ENCODE measurements at regions not wholly inside any gene's neighbourhood (a gene's known extent, or its start where the extent isn't known, plus 50 kb on each side); places are given as distances from the start of the nearest gene placed in this dataset.

DNA sequence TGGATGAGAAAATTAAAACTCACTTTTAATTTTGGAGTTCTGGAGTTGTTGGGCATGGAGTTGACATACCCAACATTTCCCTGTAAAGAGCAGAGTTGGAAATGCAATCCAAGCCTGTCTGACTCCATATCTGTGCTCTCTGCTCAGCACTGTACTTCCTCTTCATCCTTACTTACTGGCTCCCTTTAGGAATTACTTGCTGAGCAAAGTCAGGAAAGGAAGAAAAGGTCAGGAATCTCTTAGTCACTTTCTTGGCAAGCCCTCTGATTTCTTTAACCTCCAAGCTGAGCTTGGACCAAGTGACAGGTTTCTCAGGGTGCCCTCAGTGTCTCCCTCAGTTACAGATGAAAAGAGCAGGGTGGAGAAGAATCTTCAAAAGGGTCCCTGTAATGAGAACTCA, 501.5 kb downstream of the ZIC3 start:
- TF ChIP-seq CTCF (IDR thresholded peaks at IDR 0.05) (no peak), POLR2A (IDR thresholded peaks at IDR 0.05) (no peak)
